HEK293 (cell line): ENCODE measurements at regions not wholly inside any gene's neighbourhood (a gene's known extent, or its start where the extent isn't known, plus 50 kb on each side); places are given as distances from the start of the nearest gene placed in this dataset.

Experiments used
- CTCF ChIP-seq: fragments of 450-650 bp; formaldehyde crosslinking; IDR thresholded peaks from 2 replicates; pipeline ENCODE4 v1.5.1; 2016; ENCODE audit warnings: missing biosample characterization, missing genetic modification characterization
- HOXD13 ChIP-seq: sonication (generic); formaldehyde crosslinking; IDR thresholded peaks from 2 replicates; pipeline ENCODE4 v1.8.0; 2022; ENCODE audit warnings: missing genetic modification reagents, borderline replicate concordance
- SP3 ChIP-seq: fragments of 450-650 bp; formaldehyde crosslinking; IDR thresholded peaks from 2 replicates; pipeline ENCODE4 v1.5.1; 2016; ENCODE audit warnings: missing biosample characterization, missing genetic modification characterization
- ZBTB49 ChIP-seq: fragments of 450-650 bp; formaldehyde crosslinking; IDR thresholded peaks from 2 replicates; pipeline ENCODE4 v1.5.1; 2016; ENCODE audit warnings: missing biosample characterization, missing genetic modification characterization, low read depth
- ZNF138 ChIP-seq: fragments of 450-650 bp; formaldehyde crosslinking; IDR thresholded peaks from 2 replicates; pipeline ENCODE4 v1.5.1; 2016; ENCODE audit warnings: missing biosample characterization, missing genetic modification characterization, borderline replicate concordance
- ZNF23 ChIP-seq: fragments of 450-650 bp; formaldehyde crosslinking; IDR thresholded peaks from 2 replicates; pipeline ENCODE4 v1.5.1; 2016; ENCODE audit warnings: missing biosample characterization, missing genetic modification characterization, borderline replicate concordance
- ZSCAN30 ChIP-seq: fragments of 450-650 bp; IDR thresholded peaks from 2 replicates; pipeline ENCODE4 v1.5.1; 2018; ENCODE audit warnings: missing biosample characterization, mild to moderate bottlenecking, missing genetic modification characterization, moderate library complexity
- TF ChIP-seq, protein P1 (sequence below): fragments of 450-650 bp; formaldehyde crosslinking; conservative IDR thresholded peaks from 2 replicates; pipeline ENCODE4 v1.5.1; 2016; ENCODE audit warnings: low read depth, missing biosample characterization, missing genetic modification characterization
- TF ChIP-seq, protein P2 (sequence below): fragments of 450-650 bp; formaldehyde crosslinking; IDR thresholded peaks from 2 replicates; pipeline ENCODE4 v1.5.1; 2017; ENCODE audit warnings: missing biosample characterization, missing genetic modification characterization

DNA sequence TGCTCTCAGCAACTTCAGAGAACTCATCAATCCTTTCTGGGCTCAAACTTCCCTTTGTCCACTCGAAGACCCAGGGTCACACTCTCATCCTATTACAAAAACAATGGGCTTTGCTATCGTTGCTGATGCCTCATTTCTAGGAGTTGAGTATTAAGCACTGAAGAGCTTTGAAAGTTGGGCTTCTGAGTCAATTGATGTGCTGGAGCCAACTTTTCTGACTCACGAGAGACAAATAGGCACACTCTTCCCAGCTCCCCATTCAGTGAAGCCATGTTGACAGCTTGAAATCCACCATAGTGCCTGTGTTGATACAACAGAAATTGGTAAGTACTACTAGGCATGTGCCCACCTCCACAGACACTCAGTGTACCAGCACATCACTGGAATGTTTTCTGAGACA lies 97.5 kb upstream of the PRSS58 start:
- no peak for TF ChIP-seq CTCF (tag by site-specific recombination)
- TF ChIP-seq, protein P1, sequence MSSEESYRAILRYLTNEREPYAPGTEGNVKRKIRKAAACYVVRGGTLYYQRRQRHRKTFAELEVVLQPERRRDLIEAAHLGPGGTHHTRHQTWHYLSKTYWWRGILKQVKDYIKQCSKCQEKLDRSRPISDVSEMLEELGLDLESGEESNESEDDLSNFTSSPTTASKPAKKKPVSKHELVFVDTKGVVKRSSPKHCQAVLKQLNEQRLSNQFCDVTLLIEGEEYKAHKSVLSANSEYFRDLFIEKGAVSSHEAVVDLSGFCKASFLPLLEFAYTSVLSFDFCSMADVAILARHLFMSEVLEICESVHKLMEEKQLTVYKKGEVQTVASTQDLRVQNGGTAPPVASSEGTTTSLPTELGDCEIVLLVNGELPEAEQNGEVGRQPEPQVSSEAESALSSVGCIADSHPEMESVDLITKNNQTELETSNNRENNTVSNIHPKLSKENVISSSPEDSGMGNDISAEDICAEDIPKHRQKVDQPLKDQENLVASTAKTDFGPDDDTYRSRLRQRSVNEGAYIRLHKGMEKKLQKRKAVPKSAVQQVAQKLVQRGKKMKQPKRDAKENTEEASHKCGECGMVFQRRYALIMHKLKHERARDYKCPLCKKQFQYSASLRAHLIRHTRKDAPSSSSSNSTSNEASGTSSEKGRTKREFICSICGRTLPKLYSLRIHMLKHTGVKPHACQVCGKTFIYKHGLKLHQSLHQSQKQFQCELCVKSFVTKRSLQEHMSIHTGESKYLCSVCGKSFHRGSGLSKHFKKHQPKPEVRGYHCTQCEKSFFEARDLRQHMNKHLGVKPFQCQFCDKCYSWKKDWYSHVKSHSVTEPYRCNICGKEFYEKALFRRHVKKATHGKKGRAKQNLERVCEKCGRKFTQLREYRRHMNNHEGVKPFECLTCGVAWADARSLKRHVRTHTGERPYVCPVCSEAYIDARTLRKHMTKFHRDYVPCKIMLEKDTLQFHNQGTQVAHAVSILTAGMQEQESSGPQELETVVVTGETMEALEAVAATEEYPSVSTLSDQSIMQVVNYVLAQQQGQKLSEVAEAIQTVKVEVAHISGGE (tag by site-specific recombination) = no peak
- TF ChIP-seq ZSCAN30 (tag by site-specific recombination) = no peak
- TF ChIP-seq ZNF23 (tag by site-specific recombination) = no peak
- TF ChIP-seq SP3 (tag by site-specific recombination) = no peak
- no peak for TF ChIP-seq ZNF138 (tag by site-specific recombination)
- TF ChIP-seq, protein P2, sequence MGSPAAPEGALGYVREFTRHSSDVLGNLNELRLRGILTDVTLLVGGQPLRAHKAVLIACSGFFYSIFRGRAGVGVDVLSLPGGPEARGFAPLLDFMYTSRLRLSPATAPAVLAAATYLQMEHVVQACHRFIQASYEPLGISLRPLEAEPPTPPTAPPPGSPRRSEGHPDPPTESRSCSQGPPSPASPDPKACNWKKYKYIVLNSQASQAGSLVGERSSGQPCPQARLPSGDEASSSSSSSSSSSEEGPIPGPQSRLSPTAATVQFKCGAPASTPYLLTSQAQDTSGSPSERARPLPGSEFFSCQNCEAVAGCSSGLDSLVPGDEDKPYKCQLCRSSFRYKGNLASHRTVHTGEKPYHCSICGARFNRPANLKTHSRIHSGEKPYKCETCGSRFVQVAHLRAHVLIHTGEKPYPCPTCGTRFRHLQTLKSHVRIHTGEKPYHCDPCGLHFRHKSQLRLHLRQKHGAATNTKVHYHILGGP = no peak
- TF ChIP-seq HOXD13 = no peak
- no peak for TF ChIP-seq ZBTB49 (tag by site-specific recombination)
